SK-N-DZ (cell line): ENCODE measurements at regions not wholly inside any gene's neighbourhood (a gene's known extent, or its start where the extent isn't known, plus 50 kb on each side); places are given as distances from the start of the nearest gene placed in this dataset.
"Not testable (repeated sequence)": the region's sequence is repeated elsewhere in the genome, so short reads cannot be mapped to it uniquely, and the experiment has no call there.

ENCODE experiments used
- DNase-seq: peaks from one replicate; pipeline ENCODE4 v3.0.0-alpha.2; 2015; ENCODE audit warnings: low spot score

- not testable (repeated sequence) for DNase-seq
Observed at GRCh38 chr2:132068407-132068806, 93.3 kb downstream of the ANKRD30BL start.

GRCh38 chr2:132065391-132065790 is 96.4 kb downstream of the ANKRD30BL start:
- DNase-seq, result not testable (repeated sequence)

- not testable (repeated sequence) for DNase-seq
Observed at GRCh38 chr2:132039609-132040236, 122.0 kb downstream of the ANKRD30BL start.

- not testable (repeated sequence) for DNase-seq
Observed at GRCh38 chr2:132038883-132039235, 122.9 kb downstream of the ANKRD30BL start.

- no peak for DNase-seq
Observed at GRCh38 chr2:132038179-132038882, 123.4 kb downstream of the ANKRD30BL start.

GRCh38 chr2:132037527-132038178 is 124.1 kb downstream of the ANKRD30BL start:
- DNase-seq, result peak; percentile 7

DNA sequence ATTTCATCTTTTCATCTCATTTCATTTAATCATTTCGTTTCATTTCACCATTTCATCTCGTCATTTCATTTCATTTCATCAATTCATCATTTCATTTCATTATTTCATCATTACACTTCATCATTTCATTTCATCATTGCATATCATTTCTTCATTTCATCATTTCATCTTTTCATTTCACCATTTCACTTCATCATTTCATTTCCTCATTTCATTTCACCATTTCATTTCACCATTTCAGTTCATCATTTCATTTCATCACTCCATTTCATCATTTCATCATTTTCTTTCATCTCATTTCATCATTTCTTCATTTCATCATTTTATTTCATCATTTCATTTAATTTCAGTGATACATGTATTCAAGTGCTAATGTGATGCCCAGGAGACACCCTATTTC is 127.1 kb downstream of the ANKRD30BL start:
- no peak for DNase-seq

- DNase-seq, result no peak
Observed at GRCh38 chr2:132033949-132034348, 127.8 kb downstream of the ANKRD30BL start.

- no peak for DNase-seq
Observed at GRCh38 chr2:132033365-132033764, 128.4 kb downstream of the ANKRD30BL start.

DNA sequence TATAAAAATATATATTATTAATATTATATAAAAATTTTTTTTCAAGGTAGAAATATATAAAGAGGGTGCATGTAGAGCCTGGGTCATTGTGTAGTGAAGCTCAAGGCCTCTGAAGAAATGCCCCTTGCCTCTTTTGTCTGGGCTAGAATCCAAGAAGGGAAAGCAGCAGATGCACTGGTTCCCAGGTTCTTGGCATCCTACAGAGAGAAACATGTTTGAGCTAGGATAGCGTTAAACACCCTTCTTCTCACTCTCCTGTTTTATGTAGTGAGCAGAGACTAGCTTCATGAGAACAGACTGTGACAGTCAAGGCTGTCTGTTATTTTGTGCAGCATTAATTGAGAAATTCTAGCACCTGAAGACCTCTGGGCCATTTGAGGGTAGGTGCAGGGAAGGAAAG is 149.7 kb downstream of the ANKRD30BL start:
- not testable (repeated sequence) for DNase-seq

DNA sequence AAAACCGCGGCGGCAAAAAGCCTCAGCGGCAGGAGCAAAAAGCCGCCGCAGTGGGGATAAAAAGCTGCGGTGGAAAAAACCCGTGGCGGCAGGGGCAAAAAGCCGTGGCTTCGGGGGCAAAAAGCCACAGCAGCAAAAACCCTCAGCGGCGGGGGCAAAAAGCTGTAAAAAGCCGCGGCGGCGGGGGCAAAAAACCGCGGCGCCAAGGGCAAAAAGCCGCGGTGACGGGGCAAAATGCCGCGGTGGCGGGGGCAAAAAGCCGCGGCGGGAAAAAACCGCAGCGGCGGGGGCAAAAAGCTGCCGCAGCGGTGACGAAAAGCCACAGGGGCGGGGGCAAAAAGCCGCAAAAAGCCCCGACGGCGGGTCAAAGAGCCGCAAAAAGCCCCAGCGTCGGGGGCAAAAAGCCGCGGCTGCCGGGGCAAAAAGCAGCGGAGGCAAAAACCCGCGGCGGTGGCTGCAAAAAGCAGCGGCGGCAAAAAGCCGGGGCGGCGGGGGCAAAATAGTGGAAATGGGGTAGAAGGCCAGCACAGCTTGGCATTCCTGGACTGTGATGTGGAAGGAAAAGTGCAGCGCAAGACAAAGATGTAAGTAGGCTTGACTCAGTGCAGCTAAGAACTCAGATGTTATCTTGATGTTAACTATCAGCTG is 151.8 kb downstream of the ANKRD30BL start:
- no peak for DNase-seq

GRCh38 chr2:132009177-132009873 is 152.4 kb downstream of the ANKRD30BL start:
- no peak for DNase-seq

- not testable (repeated sequence) for DNase-seq
Observed at GRCh38 chr2:131990751-131991150, 171.0 kb downstream of the ANKRD30BL start.

DNA sequence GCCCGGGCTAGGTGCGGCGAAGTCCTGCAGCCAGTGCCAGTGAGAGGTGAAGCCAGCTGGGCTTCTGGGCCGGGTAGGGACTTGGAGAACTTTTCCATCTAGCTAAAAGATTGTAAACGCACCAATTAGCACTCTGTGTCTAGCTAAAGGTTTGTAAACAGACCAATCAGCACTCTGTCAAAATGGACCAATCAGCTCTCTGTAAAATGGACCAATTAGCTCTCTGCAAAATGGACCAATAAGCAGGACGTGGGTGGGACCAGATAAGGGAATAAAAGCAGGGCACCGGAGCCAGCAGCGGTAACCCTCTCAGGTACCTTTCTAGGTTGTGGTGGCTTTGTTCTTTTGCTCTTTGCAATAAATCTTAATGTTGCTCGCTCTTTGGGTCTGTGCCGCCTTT is 195.1 kb downstream of the ANKRD30BL start:
- DNase-seq, result not testable (repeated sequence)

DNA sequence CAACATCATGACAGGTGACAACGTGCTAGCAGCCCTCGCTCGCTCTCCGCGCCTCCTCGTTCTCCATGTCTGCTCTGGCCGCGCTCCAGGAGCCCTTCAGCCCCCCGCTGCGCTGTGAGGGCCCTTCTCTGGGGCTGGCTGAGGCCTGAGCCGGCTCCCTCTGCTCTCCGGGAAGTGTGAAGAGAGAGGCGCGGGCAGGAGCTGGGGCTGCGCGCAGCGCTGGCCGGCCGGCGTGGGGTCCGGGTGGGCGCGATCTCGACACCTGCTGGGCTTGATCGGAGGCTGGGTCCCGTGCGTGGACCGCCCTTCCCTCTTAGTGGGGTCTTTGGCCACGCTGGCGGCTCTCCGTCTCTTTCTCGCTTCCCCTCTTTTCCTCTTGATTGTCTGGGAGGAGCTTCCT is 195.5 kb downstream of the ANKRD30BL start:
- DNase-seq, result no peak

DNA sequence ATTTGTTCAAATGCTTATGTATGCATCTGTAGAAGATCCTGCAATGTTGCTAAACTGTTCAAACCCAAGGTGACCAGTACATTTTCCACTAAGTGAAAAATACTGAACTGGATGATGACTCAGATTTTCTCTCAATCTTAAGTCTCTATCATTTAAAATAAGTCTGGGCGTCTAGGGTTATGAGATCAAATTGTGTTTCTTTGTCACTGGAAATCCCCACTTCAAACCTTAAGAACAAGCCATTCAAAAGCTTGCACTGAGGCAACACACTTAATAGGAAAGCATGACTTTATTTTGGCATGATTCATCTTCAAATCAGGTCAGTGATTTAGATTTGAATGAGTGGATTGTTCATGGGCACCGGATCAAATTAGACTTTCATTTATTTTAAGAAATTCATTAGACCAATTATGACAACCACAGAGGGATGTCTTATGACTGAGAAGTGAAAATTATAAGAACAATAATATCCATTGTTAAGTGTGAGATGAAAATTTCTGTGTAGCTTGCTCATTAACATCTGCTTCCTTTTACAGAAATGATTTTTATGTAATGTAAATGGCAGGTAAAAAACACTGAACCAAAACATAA is 203.6 kb downstream of the ANKRD30BL start:
- not testable (repeated sequence) for DNase-seq

DNA sequence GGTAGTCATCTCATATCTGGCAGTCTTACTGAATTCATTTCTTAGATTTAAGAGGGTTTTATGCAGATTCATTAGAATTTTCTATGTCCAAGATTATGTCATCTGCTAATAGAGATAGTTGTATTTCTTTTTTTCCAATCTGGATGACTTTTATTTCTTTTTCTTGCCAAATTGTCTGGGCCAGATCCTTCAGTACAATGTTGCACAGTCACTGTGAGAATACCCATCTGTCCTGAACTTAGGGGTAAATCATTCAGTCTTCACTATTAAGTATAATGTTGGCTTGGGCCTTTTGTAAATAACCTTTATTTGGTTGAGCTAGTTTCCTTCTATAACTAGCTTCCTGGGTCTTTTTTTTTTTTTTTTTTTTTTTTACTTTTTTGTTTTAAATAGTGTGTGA is 213.1 kb downstream of the ANKRD30BL start:
- not testable (repeated sequence) for DNase-seq

- not testable (repeated sequence) for DNase-seq
Observed at GRCh38 chr2:131923287-131923686, 238.5 kb downstream of the ANKRD30BL start.

GRCh38 chr2:131922854-131923253 is 238.9 kb downstream of the ANKRD30BL start:
- DNase-seq, result not testable (repeated sequence)
